ENCODE measurements at regions not wholly inside any gene's neighbourhood (a gene's known extent, or its start where the extent isn't known, plus 50 kb on each side); places are given as distances from the start of the nearest gene placed in this dataset.

- DNase-seq (ENCODE audit: low read depth in 1 of 2, low spot score in 1 of 2) (no peak), FAIRE-seq (no peak), ATAC-seq (no peak)
- ChIA-PET CTCF (no interaction called here), POLR2A (no interaction called here)
- Histone ChIP-seq H3K4me3 (no peak overlapping the region), H3K9me3 (no peaks in the 10 kb centered on the region), H3K27ac (no peak overlapping the region), H3K4me1 (no peaks in the 10 kb centered on the region), H3K4me2 (no peak overlapping the region)
- TF ChIP-seq MYC (IDR thresholded peaks at IDR 0.05; ENCODE audit: borderline replicate concordance, low read length) (no peak), CHD4 (IDR thresholded peaks at IDR 0.05; ENCODE audit: borderline replicate concordance) (no peak), POLR2A (IDR thresholded peaks at IDR 0.05; ENCODE audit: low read length) (no peak), EP300 (IDR thresholded peaks at IDR 0.05) (no peak), ELK1 (IDR thresholded peaks at IDR 0.05; ENCODE audit: low read depth, low read length) (no peak), BHLHE40 (IDR thresholded peaks at IDR 0.05; ENCODE audit: low read depth, low read length) (no peak), PHF8 (IDR thresholded peaks at IDR 0.05; ENCODE audit: borderline replicate concordance, low read depth) (no peak), BCL3 (IDR thresholded peaks at IDR 0.05) (no peak), RAD21 (conservative IDR thresholded peaks at IDR 0.05 in 1 of 2, IDR thresholded peaks at IDR 0.05 in 1 of 2) (no peak), TFCP2L1 (CRISPR knock-in tag; IDR thresholded peaks at IDR 0.05) (no peak), ESRRA (IDR thresholded peaks at IDR 0.05; ENCODE audit: borderline replicate concordance, low read length) (no peak), ZFP36 (IDR thresholded peaks at IDR 0.05; ENCODE audit: borderline replicate concordance, partially characterized antibody) (no peak), EHF (CRISPR knock-in tag; IDR thresholded peaks at IDR 0.05) (no peak), HEYL (CRISPR knock-in tag; IDR thresholded peaks at IDR 0.05) (no peak), ZNF302 (CRISPR knock-in tag; IDR thresholded peaks at IDR 0.05) (no peak), JUNB (IDR thresholded peaks at IDR 0.05) (no peak)
- TF ChIP-seq, protein P1, sequence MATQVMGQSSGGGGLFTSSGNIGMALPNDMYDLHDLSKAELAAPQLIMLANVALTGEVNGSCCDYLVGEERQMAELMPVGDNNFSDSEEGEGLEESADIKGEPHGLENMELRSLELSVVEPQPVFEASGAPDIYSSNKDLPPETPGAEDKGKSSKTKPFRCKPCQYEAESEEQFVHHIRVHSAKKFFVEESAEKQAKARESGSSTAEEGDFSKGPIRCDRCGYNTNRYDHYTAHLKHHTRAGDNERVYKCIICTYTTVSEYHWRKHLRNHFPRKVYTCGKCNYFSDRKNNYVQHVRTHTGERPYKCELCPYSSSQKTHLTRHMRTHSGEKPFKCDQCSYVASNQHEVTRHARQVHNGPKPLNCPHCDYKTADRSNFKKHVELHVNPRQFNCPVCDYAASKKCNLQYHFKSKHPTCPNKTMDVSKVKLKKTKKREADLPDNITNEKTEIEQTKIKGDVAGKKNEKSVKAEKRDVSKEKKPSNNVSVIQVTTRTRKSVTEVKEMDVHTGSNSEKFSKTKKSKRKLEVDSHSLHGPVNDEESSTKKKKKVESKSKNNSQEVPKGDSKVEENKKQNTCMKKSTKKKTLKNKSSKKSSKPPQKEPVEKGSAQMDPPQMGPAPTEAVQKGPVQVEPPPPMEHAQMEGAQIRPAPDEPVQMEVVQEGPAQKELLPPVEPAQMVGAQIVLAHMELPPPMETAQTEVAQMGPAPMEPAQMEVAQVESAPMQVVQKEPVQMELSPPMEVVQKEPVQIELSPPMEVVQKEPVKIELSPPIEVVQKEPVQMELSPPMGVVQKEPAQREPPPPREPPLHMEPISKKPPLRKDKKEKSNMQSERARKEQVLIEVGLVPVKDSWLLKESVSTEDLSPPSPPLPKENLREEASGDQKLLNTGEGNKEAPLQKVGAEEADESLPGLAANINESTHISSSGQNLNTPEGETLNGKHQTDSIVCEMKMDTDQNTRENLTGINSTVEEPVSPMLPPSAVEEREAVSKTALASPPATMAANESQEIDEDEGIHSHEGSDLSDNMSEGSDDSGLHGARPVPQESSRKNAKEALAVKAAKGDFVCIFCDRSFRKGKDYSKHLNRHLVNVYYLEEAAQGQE (IDR thresholded peaks at IDR 0.05): no peak
- TF ChIP-seq, protein P2, sequence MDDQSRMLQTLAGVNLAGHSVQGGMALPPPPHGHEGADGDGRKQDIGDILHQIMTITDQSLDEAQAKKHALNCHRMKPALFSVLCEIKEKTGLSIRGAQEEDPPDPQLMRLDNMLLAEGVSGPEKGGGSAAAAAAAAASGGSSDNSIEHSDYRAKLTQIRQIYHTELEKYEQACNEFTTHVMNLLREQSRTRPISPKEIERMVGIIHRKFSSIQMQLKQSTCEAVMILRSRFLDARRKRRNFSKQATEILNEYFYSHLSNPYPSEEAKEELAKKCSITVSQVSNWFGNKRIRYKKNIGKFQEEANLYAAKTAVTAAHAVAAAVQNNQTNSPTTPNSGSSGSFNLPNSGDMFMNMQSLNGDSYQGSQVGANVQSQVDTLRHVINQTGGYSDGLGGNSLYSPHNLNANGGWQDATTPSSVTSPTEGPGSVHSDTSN (IDR thresholded peaks at IDR 0.05): no peak
- WGBS (ENCODE audit: missing lambda C conversion rate): 46% methylated on average over 6 of the region's 6 CpGs
These were observed 53.3 kb upstream of the DCC start for GRCh38 chr18:52286675-52287074.

DNA sequence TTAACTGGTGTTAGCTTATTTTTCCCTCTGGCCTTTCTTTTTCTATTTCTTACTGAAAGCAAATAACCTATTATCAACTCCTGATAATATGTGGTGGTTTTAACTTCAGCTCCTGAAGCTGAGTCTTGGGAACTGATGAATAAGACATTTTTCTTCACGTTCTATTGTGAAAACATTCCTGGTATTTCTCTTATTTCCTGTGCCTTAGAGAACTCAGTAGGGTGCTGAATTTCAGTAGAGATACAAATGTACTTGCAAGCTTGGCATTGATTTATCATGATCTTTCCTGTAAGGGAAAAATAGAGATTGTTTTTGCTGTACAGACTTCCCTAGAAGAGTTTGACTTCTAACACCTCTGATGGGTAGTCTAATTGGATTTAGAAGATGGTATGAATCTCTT is 52.8 kb upstream of the DCC start:
- FAIRE-seq (no peak), DNase-seq (ENCODE audit: low read depth in 1 of 2, low spot score in 1 of 2) (no peak), ATAC-seq (no peak)
- H3K4me2 ChIP-seq: no peak overlapping the region
- 14% methylated on average over 1 of the region's 1 CpG for WGBS (ENCODE audit: missing lambda C conversion rate)
- POLR2A ChIA-PET: no interaction called here
- TF ChIP-seq, protein P3, sequence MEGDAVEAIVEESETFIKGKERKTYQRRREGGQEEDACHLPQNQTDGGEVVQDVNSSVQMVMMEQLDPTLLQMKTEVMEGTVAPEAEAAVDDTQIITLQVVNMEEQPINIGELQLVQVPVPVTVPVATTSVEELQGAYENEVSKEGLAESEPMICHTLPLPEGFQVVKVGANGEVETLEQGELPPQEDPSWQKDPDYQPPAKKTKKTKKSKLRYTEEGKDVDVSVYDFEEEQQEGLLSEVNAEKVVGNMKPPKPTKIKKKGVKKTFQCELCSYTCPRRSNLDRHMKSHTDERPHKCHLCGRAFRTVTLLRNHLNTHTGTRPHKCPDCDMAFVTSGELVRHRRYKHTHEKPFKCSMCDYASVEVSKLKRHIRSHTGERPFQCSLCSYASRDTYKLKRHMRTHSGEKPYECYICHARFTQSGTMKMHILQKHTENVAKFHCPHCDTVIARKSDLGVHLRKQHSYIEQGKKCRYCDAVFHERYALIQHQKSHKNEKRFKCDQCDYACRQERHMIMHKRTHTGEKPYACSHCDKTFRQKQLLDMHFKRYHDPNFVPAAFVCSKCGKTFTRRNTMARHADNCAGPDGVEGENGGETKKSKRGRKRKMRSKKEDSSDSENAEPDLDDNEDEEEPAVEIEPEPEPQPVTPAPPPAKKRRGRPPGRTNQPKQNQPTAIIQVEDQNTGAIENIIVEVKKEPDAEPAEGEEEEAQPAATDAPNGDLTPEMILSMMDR (IDR thresholded peaks at IDR 0.05): no peak
- TF ChIP-seq SREBF2 (IDR thresholded peaks at IDR 0.05) (no peak), GATA3 (IDR thresholded peaks at IDR 0.05; ENCODE audit: borderline replicate concordance) (no peak), MYC (IDR thresholded peaks at IDR 0.05; ENCODE audit: borderline replicate concordance, low read length) (no peak), ZSCAN20 (CRISPR knock-in tag; IDR thresholded peaks at IDR 0.05) (no peak), RARB (CRISPR knock-in tag; IDR thresholded peaks at IDR 0.05) (no peak), FOSL2 (IDR thresholded peaks at IDR 0.05) (no peak), FOSL2 (CRISPR knock-in tag; IDR thresholded peaks at IDR 0.05) (no peak)
- H3K4me3 ChIP-seq: no peak overlapping the region
- no peak overlapping the region for H3K27ac ChIP-seq
- H3K4me1 ChIP-seq: no peaks in the 10 kb centered on the region
- no peaks in the 10 kb centered on the region for H3K9me3 ChIP-seq
- CTCF ChIA-PET: no interaction called here

Data from A549 (cell line).